ENCODE measurements at regions not wholly inside any gene's neighbourhood (a gene's known extent, or its start where the extent isn't known, plus 50 kb on each side); places are given as distances from the start of the nearest gene placed in this dataset.

- TF ChIP-seq, protein P1, sequence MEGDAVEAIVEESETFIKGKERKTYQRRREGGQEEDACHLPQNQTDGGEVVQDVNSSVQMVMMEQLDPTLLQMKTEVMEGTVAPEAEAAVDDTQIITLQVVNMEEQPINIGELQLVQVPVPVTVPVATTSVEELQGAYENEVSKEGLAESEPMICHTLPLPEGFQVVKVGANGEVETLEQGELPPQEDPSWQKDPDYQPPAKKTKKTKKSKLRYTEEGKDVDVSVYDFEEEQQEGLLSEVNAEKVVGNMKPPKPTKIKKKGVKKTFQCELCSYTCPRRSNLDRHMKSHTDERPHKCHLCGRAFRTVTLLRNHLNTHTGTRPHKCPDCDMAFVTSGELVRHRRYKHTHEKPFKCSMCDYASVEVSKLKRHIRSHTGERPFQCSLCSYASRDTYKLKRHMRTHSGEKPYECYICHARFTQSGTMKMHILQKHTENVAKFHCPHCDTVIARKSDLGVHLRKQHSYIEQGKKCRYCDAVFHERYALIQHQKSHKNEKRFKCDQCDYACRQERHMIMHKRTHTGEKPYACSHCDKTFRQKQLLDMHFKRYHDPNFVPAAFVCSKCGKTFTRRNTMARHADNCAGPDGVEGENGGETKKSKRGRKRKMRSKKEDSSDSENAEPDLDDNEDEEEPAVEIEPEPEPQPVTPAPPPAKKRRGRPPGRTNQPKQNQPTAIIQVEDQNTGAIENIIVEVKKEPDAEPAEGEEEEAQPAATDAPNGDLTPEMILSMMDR (IDR thresholded peaks at IDR 0.05) = no peak
- no peak for TF ChIP-seq POLR2A (IDR thresholded peaks at IDR 0.05)
Observed at GRCh38 chr17:83153681-83154310, 74.4 kb downstream of the METRNL start.
